Retina (tissue), 1 donor: ENCODE measurements at regions not wholly inside any gene's neighbourhood (a gene's known extent, or its start where the extent isn't known, plus 50 kb on each side); places are given as distances from the start of the nearest gene placed in this dataset.
A peak's percentile ranks its signal among the peaks of the same experiment; 100 is the strongest.

Experiments used
- DNase-seq: peaks from one replicate; pipeline ENCODE4 v3.0.0-alpha.2; 2016

DNA sequence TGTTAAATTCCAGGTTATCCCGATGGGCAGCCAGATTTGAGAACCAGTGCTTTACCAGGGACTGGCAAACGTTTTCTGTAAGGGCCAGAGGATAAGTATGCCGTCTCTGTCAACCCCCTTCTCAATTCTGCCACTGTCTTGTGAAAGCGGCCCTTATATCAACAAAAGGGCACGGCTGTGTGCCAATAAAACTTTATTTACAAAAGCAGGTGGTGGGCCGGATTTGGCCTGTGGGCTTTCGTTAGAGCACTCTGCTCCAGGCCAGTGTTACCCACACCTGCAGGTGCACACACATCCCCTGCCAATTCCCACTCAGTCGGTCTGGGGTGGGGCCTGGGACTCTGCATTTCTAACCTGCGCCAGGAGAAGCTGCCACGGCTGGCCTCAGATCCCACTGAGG is 111.2 kb downstream of the RFLNA start:
- DNase-seq: no peak

DNA sequence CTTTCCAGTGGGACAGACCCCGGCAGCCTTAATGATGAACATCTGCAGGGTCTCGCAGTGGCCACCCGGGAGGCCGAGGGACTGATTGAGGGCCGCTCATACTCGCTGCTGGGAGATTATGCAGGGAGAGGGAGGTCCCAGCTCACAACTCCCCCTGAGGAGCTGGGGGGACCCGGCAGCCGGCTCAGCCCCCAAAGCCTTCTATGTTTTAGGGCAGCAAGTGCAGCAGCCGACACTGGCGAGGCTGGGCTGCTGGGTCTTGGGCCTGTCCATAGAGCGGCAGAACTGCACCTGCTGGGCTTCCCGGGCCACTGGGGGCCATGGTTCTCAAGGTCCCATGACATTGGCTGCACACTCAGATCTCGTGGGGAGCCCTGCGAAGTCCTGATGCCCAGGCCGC is 110.7 kb downstream of the RFLNA start:
- no peak for DNase-seq

DNA sequence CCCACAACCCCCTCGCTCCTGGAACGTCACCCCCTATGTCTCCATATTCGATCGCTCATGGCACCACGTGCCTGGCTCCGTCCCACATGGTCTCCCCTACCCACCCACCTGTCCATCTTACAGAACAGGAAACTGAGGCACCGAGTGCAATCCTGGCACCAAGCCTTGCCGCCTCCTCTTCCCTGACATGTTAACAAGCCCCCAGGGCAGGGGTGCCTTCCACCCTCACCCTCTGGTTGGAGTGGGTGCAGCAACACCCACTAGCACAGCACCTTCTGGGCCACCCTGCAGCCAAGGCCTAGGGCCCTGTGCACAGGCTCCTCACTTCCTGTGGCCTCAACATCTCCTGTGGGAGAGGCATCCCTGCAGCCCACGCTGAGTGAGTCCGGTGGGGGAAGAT is 110.3 kb downstream of the RFLNA start:
- DNase-seq: no peak

DNA sequence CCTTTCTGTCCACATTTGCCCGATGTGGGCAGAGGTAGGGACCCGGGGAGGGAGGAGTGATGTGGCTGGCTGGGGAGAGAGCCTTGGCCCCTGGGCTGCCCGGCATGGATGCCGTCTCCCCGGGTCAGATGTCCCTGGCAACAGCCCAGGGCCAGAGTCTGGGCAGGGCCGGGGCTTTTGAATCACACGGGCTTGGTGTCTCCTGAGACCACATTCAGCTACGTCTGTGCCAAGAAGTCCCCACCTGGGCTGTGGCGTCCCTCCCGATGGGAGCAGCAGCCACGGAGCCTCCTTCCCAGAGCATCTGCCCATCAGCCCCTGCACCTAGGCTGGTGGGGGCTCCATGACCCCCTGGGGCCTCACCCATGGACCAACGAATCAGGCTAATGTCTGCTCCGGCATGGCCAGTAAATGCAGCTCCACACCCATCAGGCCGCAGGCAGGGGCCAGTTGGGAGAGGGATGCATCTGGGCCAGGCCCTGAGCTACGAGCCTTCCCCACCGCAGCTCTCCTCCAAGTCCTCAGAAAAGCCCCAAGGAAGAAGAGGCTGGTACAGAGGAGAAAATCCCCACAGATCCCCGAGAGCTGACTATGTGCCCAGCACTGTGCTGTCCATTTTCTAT is 109.4 kb downstream of the RFLNA start:
- DNase-seq: no peak

DNA sequence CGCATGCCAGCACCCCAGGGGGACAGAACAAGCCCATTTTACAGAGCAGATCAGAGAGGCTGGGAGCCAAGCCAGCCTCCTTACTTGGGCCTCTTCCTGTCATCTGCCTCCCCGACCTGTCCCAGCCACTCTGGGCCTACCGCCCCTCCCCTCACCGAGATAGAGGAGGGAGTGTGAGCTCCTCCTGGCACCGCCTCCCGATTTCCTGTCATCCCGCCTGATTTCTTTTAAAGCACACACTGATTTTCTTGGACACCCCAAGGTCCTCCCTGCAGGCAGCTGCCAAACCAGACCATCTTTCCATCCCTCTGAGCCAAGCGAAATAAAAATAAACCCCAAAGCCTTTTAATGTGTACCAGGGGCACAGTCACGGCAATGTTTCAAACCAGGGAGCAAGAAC is 108.4 kb downstream of the RFLNA start:
- DNase-seq: no peak

DNA sequence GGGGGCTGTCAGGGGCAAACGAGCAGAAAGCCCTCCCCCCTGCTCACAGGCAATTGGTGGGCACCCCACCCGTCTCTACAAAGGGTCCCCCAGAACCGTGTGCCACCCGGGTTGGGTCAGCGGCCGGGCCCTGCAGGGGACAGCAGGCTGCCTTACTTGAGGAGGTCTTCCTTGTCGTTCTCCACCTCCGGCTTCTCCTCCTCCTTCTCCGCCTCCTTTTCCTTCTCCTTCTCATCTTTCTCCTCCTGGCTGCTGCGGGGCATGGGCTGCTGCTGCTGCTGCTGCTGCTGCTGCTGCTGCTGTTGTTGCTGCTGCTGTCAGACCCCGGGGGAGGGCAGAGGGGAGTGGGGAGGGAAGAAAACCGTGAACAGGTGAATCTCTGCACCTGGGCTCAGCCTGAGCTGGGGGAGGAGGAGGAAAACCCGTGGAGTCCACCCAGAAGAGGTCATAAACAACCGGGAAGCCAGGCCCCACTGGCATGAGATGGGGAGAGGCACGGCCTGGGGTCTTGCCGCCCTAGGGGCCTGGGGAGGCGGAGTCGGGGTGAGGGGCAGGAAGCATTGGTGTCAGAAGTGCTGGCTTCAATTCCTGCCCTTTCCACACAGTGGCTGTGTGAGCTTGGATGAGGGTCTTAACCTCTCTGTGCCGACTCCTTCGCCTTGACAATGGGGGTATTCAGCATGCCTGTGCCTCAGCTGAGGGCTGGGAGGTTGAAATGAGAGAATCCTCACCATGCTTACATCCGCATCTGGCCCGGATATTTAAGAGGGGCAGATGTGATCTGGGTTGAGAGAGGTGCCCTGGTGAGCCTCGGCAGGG is 107.6 kb downstream of the RFLNA start:
- no peak for DNase-seq

DNA sequence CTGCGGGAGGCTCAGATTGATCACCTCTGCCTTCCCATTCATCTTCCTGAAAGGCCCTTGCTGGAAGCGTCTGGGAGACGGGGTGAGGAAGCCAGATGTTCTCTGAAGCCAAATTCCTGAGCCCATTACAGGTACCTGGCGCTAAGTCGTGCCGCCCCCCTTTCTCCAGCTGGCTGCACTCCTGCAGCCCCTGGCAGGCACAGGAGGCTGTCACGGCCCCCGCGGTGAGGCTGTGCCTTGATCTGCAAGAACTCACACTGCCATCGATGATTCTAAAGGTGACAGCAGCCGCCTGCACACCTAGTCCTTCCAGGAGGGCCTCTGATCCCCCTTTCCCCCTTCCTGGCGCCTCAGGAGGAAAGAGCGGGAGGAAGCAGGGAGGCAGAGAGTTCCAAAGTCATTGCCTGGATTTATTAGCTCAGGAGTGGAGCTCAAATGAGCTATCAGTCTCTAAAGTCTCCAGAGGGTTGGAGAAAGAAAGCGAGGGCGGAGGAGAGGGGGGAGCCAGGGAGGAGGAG is 106.9 kb downstream of the RFLNA start:
- peak; percentile 44 for DNase-seq

DNA sequence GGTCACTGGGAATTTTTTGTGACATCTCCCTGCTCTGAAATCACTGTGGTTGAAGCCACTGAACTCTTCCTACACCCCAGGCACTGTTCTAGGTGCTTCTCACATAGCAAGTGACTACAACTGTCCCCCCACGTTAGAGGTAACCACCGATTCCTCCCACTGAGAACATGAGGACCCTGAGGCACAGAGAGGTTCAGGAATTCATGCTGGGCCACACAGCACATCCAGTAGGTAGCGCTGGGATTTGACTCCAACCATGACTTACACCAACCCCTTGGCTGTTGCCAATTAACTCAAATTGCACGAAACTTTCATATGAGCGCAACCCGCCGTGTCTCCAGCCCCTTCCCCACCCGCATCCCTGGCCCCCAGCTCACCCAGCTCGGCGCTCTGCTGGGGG is 105.2 kb downstream of the RFLNA start:
- no peak for DNase-seq

DNA sequence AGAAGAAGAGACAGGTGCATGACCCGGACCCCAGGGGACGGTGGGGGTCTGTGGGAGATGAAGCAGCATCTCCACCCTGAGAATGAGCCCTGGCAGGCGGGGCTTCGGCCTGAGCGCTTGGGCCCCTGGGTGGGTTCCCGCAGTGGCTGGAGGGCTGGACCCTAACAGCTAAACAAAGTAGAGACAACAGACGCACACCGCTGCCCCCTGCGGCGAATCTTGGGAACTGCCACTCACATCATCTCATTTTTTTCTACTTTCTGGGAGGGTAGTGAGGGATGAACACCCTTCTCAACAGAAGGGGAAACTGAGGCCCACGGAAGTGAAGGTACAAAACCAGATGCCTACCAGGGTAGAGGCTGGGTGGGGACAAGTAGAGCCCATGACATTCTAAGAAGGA is 104.7 kb downstream of the RFLNA start:
- peak; percentile 63 for DNase-seq

DNA sequence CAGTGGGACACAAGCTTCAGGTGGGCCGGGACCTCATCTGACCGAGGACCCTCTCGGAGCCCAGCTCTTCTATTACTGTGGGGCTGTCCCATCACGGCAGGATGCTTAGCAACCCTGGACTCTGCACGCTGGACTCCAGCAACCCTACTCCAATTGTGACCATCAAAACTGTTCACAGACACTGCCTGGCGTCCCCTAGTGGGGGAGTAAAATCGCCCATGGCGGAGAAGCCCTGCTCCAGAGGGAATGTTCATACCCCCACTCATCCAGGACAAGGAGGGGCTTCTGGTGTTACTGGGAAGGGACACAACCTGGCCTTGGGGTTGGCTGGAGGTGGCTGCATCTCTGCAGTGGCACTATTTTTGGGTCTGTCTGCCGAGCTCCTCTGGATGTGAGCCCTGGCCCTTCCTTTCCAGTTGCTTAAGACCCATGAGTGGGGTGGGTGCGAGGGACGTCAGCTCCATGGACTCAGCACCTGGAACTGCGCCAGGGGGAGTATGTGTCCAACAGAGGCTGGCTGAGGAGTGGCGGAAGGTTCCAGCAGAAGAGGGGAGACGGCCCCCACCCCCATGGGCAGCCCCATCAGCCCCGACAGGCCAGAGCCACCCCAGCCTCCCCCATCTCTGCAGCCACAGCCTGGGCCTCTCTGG is 103.8 kb downstream of the RFLNA start:
- no peak for DNase-seq

DNA sequence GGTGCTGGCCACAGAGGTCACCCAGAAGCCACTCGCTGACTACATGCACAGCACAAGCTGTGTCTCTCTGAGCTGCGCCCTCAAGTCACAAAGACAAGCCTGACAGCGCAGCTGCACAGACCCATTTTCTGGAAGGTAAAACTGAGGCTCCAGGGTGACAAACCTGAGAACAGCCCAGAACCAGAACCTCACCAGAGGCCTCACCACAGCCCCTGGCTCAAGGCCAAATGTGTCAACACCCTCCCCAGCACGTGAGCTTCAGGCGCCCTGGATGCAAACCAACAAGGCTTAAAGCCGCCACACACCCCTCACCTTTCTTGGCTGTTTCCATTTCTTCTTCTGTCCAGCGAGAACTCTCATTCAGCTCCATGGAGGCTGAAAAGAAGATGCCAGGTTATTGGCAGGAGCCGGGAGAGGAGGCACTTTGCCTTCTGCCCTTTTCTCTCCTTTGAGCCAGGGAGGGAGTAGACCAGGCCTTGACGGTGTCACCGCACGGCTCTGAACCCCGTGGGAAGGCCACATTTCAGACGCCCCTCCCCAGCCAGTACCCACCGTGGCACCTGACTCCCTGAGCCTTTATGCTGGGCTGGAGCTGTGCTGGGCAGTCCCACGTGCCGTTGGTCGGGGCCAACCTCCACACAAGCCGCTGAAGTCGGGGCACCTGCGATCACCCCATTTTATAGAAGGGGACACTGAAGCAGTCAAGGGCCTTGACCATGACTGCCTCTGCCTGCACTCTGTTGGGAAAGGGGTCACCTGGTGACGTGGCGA is 103.1 kb downstream of the RFLNA start:
- no peak for DNase-seq

DNA sequence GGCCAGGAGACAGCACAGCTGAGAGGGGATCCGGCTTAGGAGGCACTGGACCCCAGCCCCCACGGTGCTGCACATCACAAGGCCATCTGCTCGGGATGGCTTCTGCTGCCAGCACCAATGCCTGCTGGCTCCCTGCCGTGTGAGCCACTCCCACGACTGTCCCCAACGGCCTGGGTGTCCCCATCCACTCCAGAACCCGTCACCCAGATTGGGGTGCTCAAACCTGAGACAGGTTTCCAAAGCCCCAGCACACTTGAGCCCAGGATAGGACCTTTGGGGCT is 102.4 kb downstream of the RFLNA start:
- DNase-seq: no peak

DNA sequence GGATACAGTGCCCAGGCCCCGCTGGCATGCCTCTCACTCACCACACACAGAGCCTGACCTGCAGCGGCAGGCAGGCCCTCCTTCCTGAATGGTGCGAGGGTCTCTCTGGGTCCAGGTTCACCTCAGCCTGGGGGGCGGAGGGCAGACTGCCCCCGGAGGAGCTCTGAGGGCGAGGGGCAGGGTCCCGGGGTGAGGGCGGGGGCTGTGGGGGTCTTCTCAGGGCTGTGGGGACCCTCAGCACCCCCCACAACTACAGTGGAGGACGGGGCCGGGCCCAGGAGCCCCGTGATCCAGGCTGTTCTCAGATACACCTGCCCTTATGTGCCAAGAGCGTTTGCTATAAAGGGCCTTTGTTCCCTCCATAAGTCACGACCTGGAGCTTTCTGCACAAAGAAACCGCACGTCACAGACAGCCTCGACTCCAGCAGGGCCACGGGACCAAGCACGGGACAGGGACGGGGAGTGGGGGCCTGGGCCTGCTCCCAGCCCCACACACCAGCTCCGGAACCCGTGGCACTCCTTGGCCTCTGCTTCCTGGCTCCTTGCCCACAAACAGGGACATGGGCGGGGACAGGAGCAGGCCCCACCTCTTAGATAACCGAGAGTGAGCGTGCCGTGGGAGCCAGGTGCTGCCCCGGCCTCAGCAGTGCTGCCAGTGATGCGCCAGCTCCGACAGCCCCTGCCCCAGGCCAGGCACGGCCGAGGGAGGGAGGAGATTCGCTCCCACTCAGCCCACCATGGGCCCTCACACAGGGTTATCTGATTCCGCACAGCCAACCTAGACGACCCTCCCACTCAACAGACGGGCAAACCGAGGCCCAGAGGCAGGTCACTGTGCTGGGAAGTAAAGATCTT is 101.9 kb downstream of the RFLNA start:
- no peak for DNase-seq

DNA sequence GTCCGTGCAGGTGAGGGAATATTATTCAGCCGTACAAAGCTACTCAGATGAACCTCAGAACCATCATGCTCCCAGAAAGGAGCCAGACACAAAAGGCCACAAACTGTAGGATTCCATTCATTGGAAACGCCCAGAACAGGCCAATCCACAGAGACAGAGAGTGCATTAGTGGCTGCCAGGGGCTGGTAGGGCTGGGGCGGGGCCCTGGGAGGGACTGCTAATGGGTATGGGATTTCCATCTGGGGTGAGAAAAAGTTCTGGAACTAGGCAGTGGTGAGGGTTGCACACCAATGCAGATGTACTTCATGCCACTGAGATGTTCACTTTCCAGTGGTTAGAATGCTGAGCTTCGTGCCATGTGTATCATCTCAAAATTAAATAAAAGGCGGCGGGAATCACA is 101.1 kb downstream of the RFLNA start:
- peak; percentile 25 for DNase-seq

DNA sequence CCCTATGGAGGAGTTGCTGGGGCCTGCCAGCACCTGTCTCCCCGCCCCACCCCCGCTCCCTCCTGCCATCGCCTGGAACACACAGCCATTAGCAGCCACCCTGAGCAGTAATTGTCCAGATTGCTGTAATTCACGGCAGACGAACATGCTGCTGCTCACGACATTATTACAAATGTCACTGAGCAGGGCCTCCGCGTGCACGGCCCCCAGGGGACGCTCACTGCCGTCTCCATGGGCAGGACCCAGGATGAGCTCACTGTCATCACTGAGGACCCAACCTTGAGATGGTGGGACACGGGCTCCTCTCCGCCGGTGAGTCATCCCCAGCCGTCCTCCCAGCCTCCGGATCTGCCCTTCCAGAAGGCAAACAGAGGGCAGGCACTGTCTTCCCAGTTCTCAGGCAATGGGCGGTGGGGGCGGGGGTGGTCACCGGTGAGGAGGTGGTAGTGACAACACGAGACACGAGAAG is 100.4 kb downstream of the RFLNA start:
- peak; percentile 36 for DNase-seq

DNA sequence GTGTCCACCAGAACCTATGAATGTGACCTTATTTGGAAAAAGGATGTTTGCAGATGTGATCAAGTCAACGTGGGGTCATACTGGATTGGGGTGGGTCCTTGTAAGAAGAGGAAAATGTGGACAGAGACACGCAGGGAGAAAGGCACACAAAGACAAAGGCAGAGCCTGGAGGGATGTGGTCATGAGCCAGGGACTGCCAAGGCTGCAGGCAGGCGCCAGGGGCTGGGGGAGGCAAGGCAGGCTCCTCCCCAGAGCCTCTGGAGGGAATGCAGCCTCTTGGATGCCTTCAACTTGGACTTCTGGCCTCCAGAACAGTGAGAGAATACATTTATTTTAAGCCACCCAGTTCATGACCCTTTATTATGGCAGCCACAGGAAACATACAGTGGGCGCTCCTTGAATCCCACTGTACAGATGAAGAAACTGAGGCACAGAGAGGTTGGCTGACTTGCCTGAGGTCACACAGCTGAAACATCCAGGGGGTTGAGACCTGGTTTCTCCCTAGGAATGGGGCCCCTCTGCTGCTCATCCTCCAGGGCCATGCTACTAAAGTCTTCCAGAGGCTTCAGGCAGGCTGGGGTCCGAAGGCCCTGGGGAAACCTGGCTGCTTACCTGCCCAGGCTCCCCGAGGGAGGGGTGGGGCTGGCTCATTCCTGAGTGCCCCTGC is 99.7 kb downstream of the RFLNA start:
- no peak for DNase-seq

DNA sequence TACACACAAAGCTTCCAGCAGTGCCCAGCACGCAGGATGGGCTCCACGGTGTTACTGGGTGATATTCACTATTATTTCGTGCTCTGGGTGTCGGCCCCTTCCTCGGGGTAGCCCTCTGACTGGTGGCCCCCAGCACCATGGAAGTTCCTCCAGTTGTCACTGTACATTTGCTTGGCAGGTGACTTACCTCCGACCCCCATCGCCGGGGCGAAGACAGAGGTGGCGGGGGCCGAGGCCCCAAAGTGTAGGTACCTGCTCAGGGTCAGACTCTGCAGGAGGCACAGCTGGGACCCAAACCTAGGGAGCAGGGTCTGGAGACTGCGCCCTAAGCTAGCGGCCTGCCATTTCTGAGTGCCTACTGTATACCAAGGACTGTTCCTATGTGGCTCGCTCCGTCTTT is 98.9 kb downstream of the RFLNA start:
- no peak for DNase-seq

DNA sequence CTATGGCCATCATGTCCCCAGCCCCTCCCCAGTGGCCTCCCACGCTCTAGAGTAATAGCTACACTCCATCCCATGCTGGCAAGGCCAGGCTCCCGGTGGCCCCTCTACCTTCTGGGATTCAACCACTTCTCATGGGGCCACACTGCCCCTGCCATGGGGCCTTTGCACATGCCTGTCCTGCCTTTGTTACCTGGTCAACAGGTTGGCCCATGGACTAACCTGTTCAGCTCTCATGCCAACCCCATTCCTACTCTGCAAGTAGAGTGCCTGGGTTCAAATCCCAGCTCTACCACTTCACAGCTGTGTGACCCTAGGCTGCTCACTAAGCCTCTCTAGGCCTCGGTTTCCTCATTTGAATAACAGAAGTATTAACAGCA is 98.5 kb downstream of the RFLNA start:
- DNase-seq: no peak

DNA sequence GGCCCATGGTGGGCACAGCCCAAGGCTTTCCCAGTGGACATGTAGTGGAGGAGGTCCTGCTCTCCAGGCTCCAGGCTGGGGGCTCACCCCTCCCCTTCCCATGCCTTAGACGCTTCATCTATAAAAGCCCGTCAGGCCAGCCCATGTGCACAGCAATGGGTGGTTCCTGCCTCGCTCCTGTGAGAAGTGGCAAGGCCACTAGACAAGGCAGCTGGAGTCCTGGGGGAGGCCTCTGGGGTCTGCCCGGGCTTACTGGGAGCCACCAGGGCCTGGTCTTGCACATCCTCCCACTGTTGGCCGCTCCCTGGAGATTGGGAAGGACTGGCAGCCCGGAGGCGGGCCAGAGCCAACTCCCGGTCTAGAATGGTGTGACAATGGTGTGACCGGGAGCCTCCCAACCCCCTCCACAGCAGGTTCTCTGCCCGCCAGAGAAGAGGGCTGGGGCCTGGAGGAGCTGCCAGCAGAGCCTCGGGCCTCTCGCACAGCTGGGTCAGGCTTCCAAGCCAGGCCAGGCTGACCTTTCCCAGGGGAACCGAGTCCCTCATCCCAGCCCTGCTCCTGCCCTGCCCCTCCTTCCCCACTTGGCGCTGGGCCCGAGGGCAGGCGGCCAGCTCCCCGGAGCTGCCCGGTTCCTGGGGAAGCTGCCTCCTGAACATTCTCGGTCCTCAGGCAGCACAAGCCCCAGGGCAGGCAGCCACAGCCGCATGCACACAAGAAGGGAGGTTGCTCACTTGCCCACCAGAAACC is 97.9 kb downstream of the RFLNA start:
- peak; percentile 78 for DNase-seq

DNA sequence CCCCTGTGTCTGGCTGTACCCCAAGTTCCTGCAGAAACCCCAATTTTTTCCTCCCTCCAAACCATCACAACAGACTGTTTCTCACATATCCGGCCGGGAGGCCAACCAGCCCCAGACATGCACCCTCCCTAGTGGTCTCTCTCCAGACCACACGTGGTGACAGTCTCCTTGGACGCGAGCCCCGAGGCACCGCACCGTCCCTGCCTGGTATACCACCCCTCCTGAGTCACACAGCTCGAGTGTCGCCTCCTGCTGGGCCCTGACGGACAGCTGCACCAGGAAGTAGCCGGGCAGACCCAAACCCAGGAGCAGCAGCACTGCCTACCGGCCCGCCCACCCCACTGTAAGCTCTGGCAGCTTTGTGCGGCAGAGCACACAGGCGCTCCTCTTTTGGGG is 97.4 kb downstream of the RFLNA start:
- DNase-seq: peak; percentile 57
